ENCODE measurements at regions not wholly inside any gene's neighbourhood (a gene's known extent, or its start where the extent isn't known, plus 50 kb on each side); places are given as distances from the start of the nearest gene placed in this dataset.

DNA sequence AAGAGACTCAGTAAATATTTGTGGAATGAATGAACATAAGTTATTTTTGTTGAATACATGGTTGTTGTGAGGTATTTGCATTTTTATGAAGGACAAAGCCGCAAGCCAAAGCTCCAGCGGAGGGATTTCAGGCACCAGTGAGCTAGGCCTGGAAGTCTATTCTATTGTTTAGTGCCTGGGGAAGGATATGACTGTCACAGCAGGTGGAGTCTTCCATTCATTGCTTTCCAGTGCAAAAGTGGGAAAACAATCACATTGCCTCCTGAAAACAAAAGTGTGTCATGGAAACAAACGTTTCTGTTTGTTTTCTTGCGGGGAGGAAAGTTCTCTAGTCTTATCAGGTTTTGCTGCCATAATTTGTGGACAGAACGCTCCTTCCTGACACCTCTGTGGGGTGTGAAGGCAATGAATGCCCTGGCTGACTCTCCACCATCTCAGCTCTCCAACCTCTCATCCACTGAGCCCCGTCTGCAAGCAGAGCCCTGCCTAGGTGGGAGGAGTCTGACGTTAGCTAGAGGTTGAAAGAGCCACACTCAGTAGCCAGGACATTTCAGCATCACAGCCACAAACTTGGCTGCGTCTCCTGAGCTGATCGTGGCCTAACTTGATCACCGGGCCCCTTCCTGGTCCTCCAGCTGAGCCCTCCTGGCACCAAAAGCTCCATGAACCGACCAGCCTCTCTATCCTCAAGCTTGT, 739.1 kb downstream of the MATN1 start (continued):
- TF ChIP-seq, protein P1, sequence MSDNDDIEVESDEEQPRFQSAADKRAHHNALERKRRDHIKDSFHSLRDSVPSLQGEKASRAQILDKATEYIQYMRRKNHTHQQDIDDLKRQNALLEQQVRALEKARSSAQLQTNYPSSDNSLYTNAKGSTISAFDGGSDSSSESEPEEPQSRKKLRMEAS (IDR thresholded peaks at IDR 0.05), result no peak
- TF ChIP-seq SRF (IDR thresholded peaks at IDR 0.05; ENCODE audit: low read depth) (no peak), ZNF274 (IDR thresholded peaks at IDR 0.05; ENCODE audit: low read depth, low read length) (no peak)

DNA sequence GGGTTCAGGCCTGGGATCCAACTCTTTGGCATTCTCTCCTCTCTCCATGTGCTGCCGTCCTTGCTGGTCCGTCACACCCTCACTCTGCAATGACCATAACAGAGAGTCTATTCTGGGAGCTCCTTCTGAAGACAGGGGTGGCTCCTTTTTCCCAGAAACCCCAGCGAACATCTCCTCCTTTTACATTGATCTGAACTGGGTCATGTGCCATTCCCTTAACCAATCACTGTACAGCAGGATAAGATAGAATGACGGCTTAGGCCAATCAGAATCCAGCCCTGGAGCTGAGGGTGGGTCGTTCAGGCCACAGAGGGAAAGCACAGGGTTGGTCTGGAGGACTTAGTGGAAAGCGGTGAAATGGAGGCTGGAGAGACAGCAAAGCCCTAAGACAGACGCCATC, 740.1 kb downstream of the MATN1 start:
- Histone ChIP-seq H3K9me3 (ENCODE audit: control insufficient read depth in 1 of 2, insufficient read depth in 1 of 2, low read depth in 1 of 2, low read length in 2 of 2) (no peaks in the 10 kb centered on the region), H2AFZ (ENCODE audit: low read depth, low read length, poor library complexity, severe bottlenecking) (no peak overlapping the region), H3K27me3 (ENCODE audit: insufficient read depth, low read length) (no peaks in the 10 kb centered on the region), H4K20me1 (ENCODE audit: insufficient read depth) (no peaks in the 10 kb centered on the region), H3K4me1 (ENCODE audit: control insufficient read depth in 1 of 2, insufficient read depth in 2 of 2, low read length in 2 of 2) (peaks cover 0 to 4% of the 10 kb centered on the region in 2 experiments; a peak in 1 of 4 replicates), H3K4me3 (replicated peaks in 1 of 2; ENCODE audit: low read depth in 1 of 2, low read length in 2 of 2) (no peak overlapping the region), H3K4me2 (ENCODE audit: low read length) (no peak overlapping the region), H3K9ac (ENCODE audit: low read length) (no peak overlapping the region), H3K27ac (ENCODE audit: low read depth, low read length) (no peak overlapping the region), H3K36me3 (ENCODE audit: control insufficient read depth in 1 of 2, insufficient read depth in 2 of 2, low read length in 2 of 2) (no peaks in the 10 kb centered on the region), H3K79me2 (ENCODE audit: insufficient read depth, low read length) (no peaks in the 10 kb centered on the region), H3K9me2 (ENCODE audit: insufficient read depth) (no peaks in the 10 kb centered on the region)
- CTCF ChIA-PET, result no interaction called here
- TF ChIP-seq TCF7L2 (IDR thresholded peaks at IDR 0.05; ENCODE audit: borderline replicate concordance, extremely low read depth, insufficient read depth, insufficient read length) (no peak), YY1 (IDR thresholded peaks at IDR 0.05; ENCODE audit: extremely low read depth, insufficient replicate concordance, low read depth, low read length) (no peak)
- BruUV-seq (replicated peaks), result no TSS peak
- DNase-seq (ENCODE audit: low read depth, low spot score), result no peak
- intact Hi-C loops (cut with micrococcal nuclease), result no loop called here
- ATAC-seq, result no peak
- POLR2A ChIA-PET, result no interaction called here
- RAD21 ChIA-PET (ENCODE audit: low non-redundant PET in 1 of 2, low total read pairs in 2 of 2, uncharacterized antibody in 2 of 2, unreplicated experiment in 2 of 2), result no interaction called here

DNA sequence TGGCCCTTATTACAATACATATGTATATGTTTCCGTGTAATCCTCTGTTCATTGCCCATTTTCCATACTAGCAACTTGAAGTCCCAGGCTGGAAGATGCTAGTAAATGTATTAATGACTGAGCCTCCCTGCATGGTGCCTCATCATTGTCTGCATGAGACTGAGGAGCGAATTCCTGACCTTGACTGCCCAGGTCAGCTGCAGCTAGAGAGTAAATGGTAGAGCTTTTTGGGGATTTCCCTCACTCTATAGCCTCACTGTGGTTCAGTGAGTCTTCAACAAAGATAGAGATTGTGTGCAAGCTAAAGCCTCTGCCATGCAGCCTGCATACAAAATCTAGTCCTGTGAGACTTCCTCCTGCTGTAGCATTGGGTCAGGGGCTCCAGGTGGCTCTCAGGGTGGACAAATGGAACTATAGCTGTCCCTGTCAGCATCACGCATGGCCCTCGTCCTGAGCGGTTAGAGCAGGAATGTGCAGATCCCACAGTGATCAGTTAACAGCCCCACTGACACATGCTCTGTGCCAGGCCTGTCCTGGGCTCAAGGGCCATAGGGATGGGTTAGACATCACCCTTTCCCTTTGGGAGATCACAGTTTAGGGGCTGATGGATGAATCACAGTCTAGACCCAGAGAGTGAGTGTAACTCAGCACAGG, 741.7 kb downstream of the MATN1 start:
- Histone ChIP-seq H3K27me3 (ENCODE audit: insufficient read depth, low read length) (no peaks in the 10 kb centered on the region), H3K9me3 (ENCODE audit: control insufficient read depth in 1 of 2, insufficient read depth in 1 of 2, low read depth in 1 of 2, low read length in 2 of 2) (no peaks in the 10 kb centered on the region), H3K4me1 (ENCODE audit: control insufficient read depth in 1 of 2, insufficient read depth in 2 of 2, low read length in 2 of 2) (no peaks in the 10 kb centered on the region), H2AFZ (ENCODE audit: low read depth, low read length, poor library complexity, severe bottlenecking) (no peak overlapping the region), H3K9me2 (ENCODE audit: insufficient read depth) (no peaks in the 10 kb centered on the region), H3K36me3 (ENCODE audit: control insufficient read depth in 1 of 2, insufficient read depth in 2 of 2, low read length in 2 of 2) (no peaks in the 10 kb centered on the region), H3K27ac (ENCODE audit: low read depth, low read length) (no peak overlapping the region), H3K79me2 (ENCODE audit: insufficient read depth, low read length) (no peaks in the 10 kb centered on the region), H4K20me1 (ENCODE audit: insufficient read depth) (no peaks in the 10 kb centered on the region), H3K4me2 (ENCODE audit: low read length) (no peak overlapping the region), H3K9ac (ENCODE audit: low read length) (no peak overlapping the region), H3K4me3 (replicated peaks in 1 of 2; ENCODE audit: low read depth in 1 of 2, low read length in 2 of 2) (no peak overlapping the region)
- RAD21 ChIA-PET (ENCODE audit: low non-redundant PET in 1 of 2, low total read pairs in 2 of 2, uncharacterized antibody in 2 of 2, unreplicated experiment in 2 of 2), result no interaction called here
- POLR2A ChIA-PET, result no interaction called here
- BruUV-seq (replicated peaks), result no TSS peak
- DNase-seq (ENCODE audit: low read depth, low spot score) (no peak), ATAC-seq (no peak)
- CTCF ChIA-PET, result no interaction called here
- intact Hi-C loops (cut with micrococcal nuclease), result no loop called here
- TF ChIP-seq SRF (IDR thresholded peaks at IDR 0.05; ENCODE audit: low read depth) (no peak), EZH2phosphoT487 (IDR thresholded peaks at IDR 0.05; ENCODE audit: borderline replicate concordance) (no peak), POLR2A (IDR thresholded peaks at IDR 0.05; ENCODE audit: borderline replicate concordance, extremely low read depth, insufficient read depth, insufficient read length) (no peak), YY1 (IDR thresholded peaks at IDR 0.05; ENCODE audit: extremely low read depth, insufficient replicate concordance, low read depth, low read length) (no peak), FOSL1 (IDR thresholded peaks at IDR 0.05; ENCODE audit: low read depth) (no peak), RAD21 (IDR thresholded peaks at IDR 0.05; ENCODE audit: low read depth) (no peak), JUND (IDR thresholded peaks at IDR 0.05) (no peak), ELF1 (IDR thresholded peaks at IDR 0.05; ENCODE audit: borderline replicate concordance, low read depth) (no peak), SIN3A (IDR thresholded peaks at IDR 0.05; ENCODE audit: low read depth) (no peak)
- TF ChIP-seq, protein P2, sequence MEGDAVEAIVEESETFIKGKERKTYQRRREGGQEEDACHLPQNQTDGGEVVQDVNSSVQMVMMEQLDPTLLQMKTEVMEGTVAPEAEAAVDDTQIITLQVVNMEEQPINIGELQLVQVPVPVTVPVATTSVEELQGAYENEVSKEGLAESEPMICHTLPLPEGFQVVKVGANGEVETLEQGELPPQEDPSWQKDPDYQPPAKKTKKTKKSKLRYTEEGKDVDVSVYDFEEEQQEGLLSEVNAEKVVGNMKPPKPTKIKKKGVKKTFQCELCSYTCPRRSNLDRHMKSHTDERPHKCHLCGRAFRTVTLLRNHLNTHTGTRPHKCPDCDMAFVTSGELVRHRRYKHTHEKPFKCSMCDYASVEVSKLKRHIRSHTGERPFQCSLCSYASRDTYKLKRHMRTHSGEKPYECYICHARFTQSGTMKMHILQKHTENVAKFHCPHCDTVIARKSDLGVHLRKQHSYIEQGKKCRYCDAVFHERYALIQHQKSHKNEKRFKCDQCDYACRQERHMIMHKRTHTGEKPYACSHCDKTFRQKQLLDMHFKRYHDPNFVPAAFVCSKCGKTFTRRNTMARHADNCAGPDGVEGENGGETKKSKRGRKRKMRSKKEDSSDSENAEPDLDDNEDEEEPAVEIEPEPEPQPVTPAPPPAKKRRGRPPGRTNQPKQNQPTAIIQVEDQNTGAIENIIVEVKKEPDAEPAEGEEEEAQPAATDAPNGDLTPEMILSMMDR (IDR thresholded peaks at IDR 0.05 in 2 of 3, conservative IDR thresholded peaks at IDR 0.05 in 1 of 3; ENCODE audit: borderline replicate concordance in 1 of 3, insufficient read depth in 1 of 3, low read depth in 2 of 3, low read length in 2 of 3), result no peak

Data from HCT116 (cell line).